PC-9 (cell line): ENCODE measurements at regions not wholly inside any gene's neighbourhood (a gene's known extent, or its start where the extent isn't known, plus 50 kb on each side); places are given as distances from the start of the nearest gene placed in this dataset.
"Not testable (repeated sequence)": the region's sequence is repeated elsewhere in the genome, so short reads cannot be mapped to it uniquely, and the experiment has no call there.

ENCODE experiments used
- BruUV-seq: library from RNA; stranded (reverse); fragments of 400-500 nt; replicated peaks from 2 replicates; lab custom pipeline; 2021; lab: Mats Ljungman, UMichigan
- CTCF ChIA-PET: fragments of 300-600 bp; sonication (Branson Sonifier 250); formaldehyde crosslinking; loops from one replicate; lab custom pipeline; 2022; ENCODE audit warnings: antibody characterized with exemption; lab: Charles Lee
- POLR2A ChIA-PET: fragments of 300-600 bp; sonication (Branson Sonifier 250); formaldehyde crosslinking; loops from one replicate; lab custom pipeline; 2022; ENCODE audit warnings: antibody characterized with exemption; ENCODE audit not compliant: unreplicated experiment; lab: Charles Lee
- DNase-seq, 2 experiments: peaks; one replicate each; pipeline versions ENCODE4 v3.0.0 to v3.0.0-alpha.2; 2015 to 2022; ENCODE audit warnings: mixed read lengths in 1 of 2
- H2AFZ ChIP-seq: fragments of 200-600 bp; sonication (generic); 2 replicates; pipeline ENCODE4 v1.8.1; 2017; ENCODE audit warnings: antibody characterized with exemption
- H3F3A ChIP-seq: fragments of 200-600 bp; sonication (generic); 2 replicates; pipeline ENCODE4 v1.8.1; 2017; ENCODE audit warnings: antibody characterized with exemption, mild to moderate bottlenecking, low read depth; ENCODE audit not compliant: insufficient read depth
- H3K27ac ChIP-seq: fragments of 200-600 bp; sonication (generic); 2 replicates; pipeline ENCODE4 v1.6.1; 2016; ENCODE audit warnings: mixed run types
- H3K27me3 ChIP-seq: fragments of 200-600 bp; sonication (generic); 2 replicates; pipeline ENCODE4 v1.6.1; 2016; ENCODE audit warnings: low read depth, mixed run types; ENCODE audit not compliant: insufficient read depth
- H3K36me3 ChIP-seq: fragments of 200-600 bp; sonication (generic); 2 replicates; pipeline ENCODE4 v1.6.1; 2016; ENCODE audit warnings: low read depth, mixed run types
- H3K4me1 ChIP-seq: fragments of 200-600 bp; sonication (generic); replicated peaks from 2 replicates; pipeline ENCODE4 v1.6.1; 2016; ENCODE audit warnings: mixed run types; ENCODE audit not compliant: insufficient read depth
- H3K4me2 ChIP-seq: fragments of 200-600 bp; sonication (generic); 2 replicates; pipeline ENCODE4 v1.6.1; 2017; ENCODE audit warnings: mixed run types
- H3K4me3 ChIP-seq: fragments of 200-600 bp; sonication (generic); 2 replicates; pipeline ENCODE4 v1.6.1; 2016; ENCODE audit warnings: mixed run types
- H3K79me2 ChIP-seq: fragments of 200-600 bp; sonication (generic); 2 replicates; pipeline ENCODE4 v1.6.1; 2017; ENCODE audit warnings: low read depth, mixed run types
- H3K9me2 ChIP-seq: fragments of 200-600 bp; sonication (generic); 2 replicates; pipeline ENCODE4 v1.8.1; 2017; ENCODE audit warnings: mild to moderate bottlenecking; ENCODE audit not compliant: insufficient read depth
- H3K9me3 ChIP-seq: fragments of 200-600 bp; sonication (generic); 2 replicates; pipeline ENCODE4 v1.8.1; 2016; ENCODE audit warnings: low read depth; ENCODE audit not compliant: insufficient read depth
- H4K20me1 ChIP-seq: fragments of 200-600 bp; sonication (generic); 2 replicates; pipeline ENCODE4 v1.8.1; 2017; ENCODE audit not compliant: insufficient read depth
- EZH2 ChIP-seq: fragments of 200-600 bp; sonication (generic); IDR thresholded peaks from 2 replicates; pipeline ENCODE4 v1.8.0; 2017; ENCODE audit warnings: antibody characterized with exemption, low read depth
- intact Hi-C: fragments of 100-400 bp; cut with micrococcal nuclease; formaldehyde crosslinking; loops from one replicate; pipeline ENCODE4 v1.10.0; 2022; ENCODE audit not compliant: unreplicated experiment
- TF ChIP-seq, protein P1 (sequence below): fragments of 200-600 bp; sonication (generic); conservative IDR thresholded peaks from 2 replicates; pipeline ENCODE4 v1.6.1; 2017; ENCODE audit warnings: mixed run types, antibody characterized with exemption, mild to moderate bottlenecking, moderate library complexity

DNA sequence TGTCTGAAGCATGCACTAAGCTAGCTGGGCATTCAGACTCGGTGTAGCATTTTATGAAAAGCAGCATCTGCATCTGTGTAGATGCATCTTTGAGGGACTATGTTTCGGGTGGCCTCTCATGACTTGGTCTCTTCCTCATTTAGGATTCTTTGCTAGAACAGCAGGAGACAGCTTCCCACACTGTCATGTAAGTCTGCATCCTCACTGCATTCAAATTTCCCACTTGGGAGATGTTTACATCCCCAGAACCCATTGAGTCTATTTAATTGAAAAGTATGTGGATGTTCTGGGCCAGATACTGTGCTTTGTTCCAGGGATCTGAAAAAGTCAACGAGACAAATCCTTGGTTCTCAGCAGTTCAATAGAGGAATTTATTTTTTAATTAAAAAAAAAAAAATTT lies 198.6 kb upstream of the EEF2KMT start:
- Histone ChIP-seq H3K27ac (no peak overlapping the region), H3K36me3 (no peaks in the 10 kb centered on the region), H3K9me2 (no peaks in the 10 kb centered on the region), H3K9me3 (no peaks in the 10 kb centered on the region), H2AFZ (no peak overlapping the region), H3K4me2 (no peak overlapping the region), H3K4me1 (no peaks in the 10 kb centered on the region), H3F3A (no peaks in the 10 kb centered on the region), H3K27me3 (peaks cover 3% of the 10 kb centered on the region; the same call in 1 of the 2 replicates), H4K20me1 (no peaks in the 10 kb centered on the region), H3K4me3 (no peak overlapping the region), H3K79me2 (no peaks in the 10 kb centered on the region)
- DNase-seq, result no peak
- no peak for TF ChIP-seq EZH2
- intact Hi-C loops, result no loop called here
- CTCF ChIA-PET, result no interaction called here
- BruUV-seq, result no TSS peak
- POLR2A ChIA-PET, result no interaction called here

DNA sequence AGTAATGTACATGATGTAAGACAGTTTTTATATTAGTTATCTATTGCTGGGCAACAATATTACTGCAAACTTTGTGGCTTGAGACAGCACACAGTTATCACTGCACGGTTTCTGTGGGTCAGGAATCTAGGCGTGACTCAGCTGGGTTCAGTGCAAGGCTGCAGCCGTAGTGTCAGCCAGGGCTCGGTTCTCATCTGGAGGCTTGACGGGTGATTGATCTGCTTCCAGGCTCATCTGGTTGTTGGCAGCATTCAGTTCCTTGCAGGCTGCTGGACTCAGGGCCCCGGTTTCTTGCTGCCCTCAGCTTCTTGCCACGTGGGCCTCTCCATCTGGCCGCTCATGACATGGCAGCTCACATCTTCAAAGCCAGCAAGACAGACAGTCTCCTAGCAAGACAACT lies 197.7 kb upstream of the EEF2KMT start:
- H3K4me3 ChIP-seq, H3K4me2 ChIP-seq, DNase-seq, H4K20me1 ChIP-seq, intact Hi-C loops, H2AFZ ChIP-seq, H3K79me2 ChIP-seq, H3K36me3 ChIP-seq, H3K9me3 ChIP-seq, POLR2A ChIA-PET, H3K27ac ChIP-seq, H3K27me3 ChIP-seq, H3F3A ChIP-seq, CTCF ChIA-PET, H3K4me1 ChIP-seq, BruUV-seq, H3K9me2 ChIP-seq: not testable (repeated sequence)

DNA sequence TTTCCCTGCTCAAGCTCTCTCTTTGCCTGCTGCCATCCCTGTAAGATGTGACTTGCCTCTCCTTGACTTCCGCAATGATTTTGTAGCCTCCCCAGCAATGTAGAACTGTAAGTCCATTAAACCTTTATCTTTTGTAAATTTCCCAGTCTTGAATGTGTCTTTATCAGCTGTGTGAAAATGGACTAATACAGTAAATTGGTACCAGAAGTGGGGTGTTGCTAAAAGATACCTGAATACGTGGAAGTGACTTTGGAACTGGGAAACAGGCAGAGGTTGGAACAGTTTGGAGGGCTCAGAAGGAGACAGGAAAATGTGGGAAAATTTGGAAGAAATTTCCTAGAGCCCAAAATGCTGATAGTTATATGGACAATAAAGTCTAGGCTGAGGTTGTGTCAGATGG lies 184.6 kb upstream of the EEF2KMT start:
- BruUV-seq, DNase-seq, H3F3A ChIP-seq, CTCF ChIA-PET, POLR2A ChIA-PET, H3K9me3 ChIP-seq, H3K4me3 ChIP-seq, H3K9me2 ChIP-seq, H3K79me2 ChIP-seq, H3K4me2 ChIP-seq, H4K20me1 ChIP-seq, H3K27me3 ChIP-seq, H2AFZ ChIP-seq, H3K27ac ChIP-seq, H3K4me1 ChIP-seq, H3K36me3 ChIP-seq, intact Hi-C loops: not testable (repeated sequence)

DNA sequence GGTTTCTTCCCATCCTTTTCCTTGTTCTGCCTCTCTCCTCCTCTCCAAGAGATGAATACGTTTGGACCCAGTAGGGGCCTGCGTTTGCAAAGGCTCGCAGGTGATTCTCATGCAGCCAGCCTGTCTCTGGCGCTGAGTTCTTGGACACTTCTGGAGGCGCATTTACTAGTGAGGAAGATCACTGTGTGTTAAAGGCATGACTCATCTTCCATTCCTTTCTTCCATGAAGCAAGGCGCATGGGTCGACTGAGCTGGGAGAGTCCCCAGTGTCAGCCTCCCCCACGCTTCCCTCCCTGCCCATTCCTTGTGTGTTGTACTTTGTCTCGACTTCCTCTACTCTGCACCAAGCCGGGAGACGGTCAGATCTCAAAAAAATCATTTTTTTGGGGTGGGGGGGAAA lies 159.9 kb upstream of the EEF2KMT start:
- Histone ChIP-seq H3K4me2 (no peak overlapping the region), H4K20me1 (no peaks in the 10 kb centered on the region), H3K9me3 (no peaks in the 10 kb centered on the region), H3K9me2 (no peaks in the 10 kb centered on the region), H3K27me3 (0 out of 2 replicates have a peak, but pooled peaks cover 5% of the 10 kb centered on the region), H3K36me3 (no peaks in the 10 kb centered on the region), H3K4me3 (no peak overlapping the region), H2AFZ (no peak overlapping the region), H3K27ac (no peak overlapping the region), H3F3A (no peaks in the 10 kb centered on the region), H3K4me1 (no peaks in the 10 kb centered on the region), H3K79me2 (no peaks in the 10 kb centered on the region)
- ChIA-PET CTCF (no interaction called here), POLR2A (no interaction called here)
- intact Hi-C loops, result no loop called here
- DNase-seq, result no peak
- TF ChIP-seq, protein P1, sequence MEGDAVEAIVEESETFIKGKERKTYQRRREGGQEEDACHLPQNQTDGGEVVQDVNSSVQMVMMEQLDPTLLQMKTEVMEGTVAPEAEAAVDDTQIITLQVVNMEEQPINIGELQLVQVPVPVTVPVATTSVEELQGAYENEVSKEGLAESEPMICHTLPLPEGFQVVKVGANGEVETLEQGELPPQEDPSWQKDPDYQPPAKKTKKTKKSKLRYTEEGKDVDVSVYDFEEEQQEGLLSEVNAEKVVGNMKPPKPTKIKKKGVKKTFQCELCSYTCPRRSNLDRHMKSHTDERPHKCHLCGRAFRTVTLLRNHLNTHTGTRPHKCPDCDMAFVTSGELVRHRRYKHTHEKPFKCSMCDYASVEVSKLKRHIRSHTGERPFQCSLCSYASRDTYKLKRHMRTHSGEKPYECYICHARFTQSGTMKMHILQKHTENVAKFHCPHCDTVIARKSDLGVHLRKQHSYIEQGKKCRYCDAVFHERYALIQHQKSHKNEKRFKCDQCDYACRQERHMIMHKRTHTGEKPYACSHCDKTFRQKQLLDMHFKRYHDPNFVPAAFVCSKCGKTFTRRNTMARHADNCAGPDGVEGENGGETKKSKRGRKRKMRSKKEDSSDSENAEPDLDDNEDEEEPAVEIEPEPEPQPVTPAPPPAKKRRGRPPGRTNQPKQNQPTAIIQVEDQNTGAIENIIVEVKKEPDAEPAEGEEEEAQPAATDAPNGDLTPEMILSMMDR, result no peak
- no peak for TF ChIP-seq EZH2
- BruUV-seq, result no TSS peak
